ENCODE measurements at regions not wholly inside any gene's neighbourhood (a gene's known extent, or its start where the extent isn't known, plus 50 kb on each side); places are given as distances from the start of the nearest gene placed in this dataset.

- H3K4me2 ChIP-seq: no peak overlapping the region
- no peaks in the 10 kb centered on the region for H4K20me1 ChIP-seq (ENCODE audit: insufficient read depth)
- H3K9ac ChIP-seq: no peak overlapping the region
- H3K79me2 ChIP-seq (ENCODE audit: insufficient read depth, low read depth): no peaks in the 10 kb centered on the region
- H3K4me1 ChIP-seq (ENCODE audit: low read depth, poor library complexity, severe bottlenecking): no peaks in the 10 kb centered on the region
- H3K27ac ChIP-seq: no peak overlapping the region
- H2AFZ ChIP-seq (ENCODE audit: low read depth): no peak overlapping the region
- TF ChIP-seq, protein P1, sequence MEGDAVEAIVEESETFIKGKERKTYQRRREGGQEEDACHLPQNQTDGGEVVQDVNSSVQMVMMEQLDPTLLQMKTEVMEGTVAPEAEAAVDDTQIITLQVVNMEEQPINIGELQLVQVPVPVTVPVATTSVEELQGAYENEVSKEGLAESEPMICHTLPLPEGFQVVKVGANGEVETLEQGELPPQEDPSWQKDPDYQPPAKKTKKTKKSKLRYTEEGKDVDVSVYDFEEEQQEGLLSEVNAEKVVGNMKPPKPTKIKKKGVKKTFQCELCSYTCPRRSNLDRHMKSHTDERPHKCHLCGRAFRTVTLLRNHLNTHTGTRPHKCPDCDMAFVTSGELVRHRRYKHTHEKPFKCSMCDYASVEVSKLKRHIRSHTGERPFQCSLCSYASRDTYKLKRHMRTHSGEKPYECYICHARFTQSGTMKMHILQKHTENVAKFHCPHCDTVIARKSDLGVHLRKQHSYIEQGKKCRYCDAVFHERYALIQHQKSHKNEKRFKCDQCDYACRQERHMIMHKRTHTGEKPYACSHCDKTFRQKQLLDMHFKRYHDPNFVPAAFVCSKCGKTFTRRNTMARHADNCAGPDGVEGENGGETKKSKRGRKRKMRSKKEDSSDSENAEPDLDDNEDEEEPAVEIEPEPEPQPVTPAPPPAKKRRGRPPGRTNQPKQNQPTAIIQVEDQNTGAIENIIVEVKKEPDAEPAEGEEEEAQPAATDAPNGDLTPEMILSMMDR (conservative IDR thresholded peaks at IDR 0.05; ENCODE audit: low read depth, low read length): no peak
- H3K27me3 ChIP-seq (ENCODE audit: insufficient read depth, low read depth): no peaks in the 10 kb centered on the region
- H3K4me3 ChIP-seq (IDR thresholded peaks at IDR 0.05; ENCODE audit: insufficient read depth, low read depth, low read length): no peak overlapping the region
- no peaks in the 10 kb centered on the region for H3K36me3 ChIP-seq (ENCODE audit: insufficient read depth)
Measured at GRCh38 chr14:54147282-54147681, 190.7 kb upstream of the BMP4 start.

DNA sequence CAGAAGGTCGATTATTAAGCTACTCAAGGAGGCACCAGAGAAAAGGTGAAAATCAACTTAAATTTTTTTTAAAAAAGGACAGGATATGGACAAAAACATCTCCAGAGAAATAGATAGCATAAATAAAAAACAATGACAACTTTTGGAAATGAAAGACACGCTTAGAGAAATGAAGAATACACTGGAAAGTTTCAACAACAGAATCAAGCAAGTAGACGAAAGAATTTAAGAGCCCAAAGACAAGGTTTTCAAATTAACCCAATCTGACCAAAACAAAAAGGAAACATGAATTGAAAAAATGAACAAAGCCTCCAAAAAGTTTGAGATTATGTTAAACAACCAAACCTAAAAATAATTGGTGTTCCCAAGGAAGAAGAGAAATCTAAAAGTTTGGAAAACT, 191.1 kb upstream of the BMP4 start:
- TF ChIP-seq, protein P1 (conservative IDR thresholded peaks at IDR 0.05; ENCODE audit: low read depth, low read length): no peak
- H3K27me3 ChIP-seq (ENCODE audit: insufficient read depth, low read depth): no peaks in the 10 kb centered on the region
- no peaks in the 10 kb centered on the region for H3K4me1 ChIP-seq (ENCODE audit: low read depth, poor library complexity, severe bottlenecking)
- no peaks in the 10 kb centered on the region for H3K79me2 ChIP-seq (ENCODE audit: insufficient read depth, low read depth)
- H3K4me3 ChIP-seq (IDR thresholded peaks at IDR 0.05; ENCODE audit: insufficient read depth, low read depth, low read length): no peak overlapping the region
- H4K20me1 ChIP-seq (ENCODE audit: insufficient read depth): no peaks in the 10 kb centered on the region
- no peak overlapping the region for H2AFZ ChIP-seq (ENCODE audit: low read depth)
- H3K9ac ChIP-seq: no peak overlapping the region
- no peaks in the 10 kb centered on the region for H3K36me3 ChIP-seq (ENCODE audit: insufficient read depth)
- no peak overlapping the region for H3K4me2 ChIP-seq
- H3K27ac ChIP-seq: no peak overlapping the region

DNA sequence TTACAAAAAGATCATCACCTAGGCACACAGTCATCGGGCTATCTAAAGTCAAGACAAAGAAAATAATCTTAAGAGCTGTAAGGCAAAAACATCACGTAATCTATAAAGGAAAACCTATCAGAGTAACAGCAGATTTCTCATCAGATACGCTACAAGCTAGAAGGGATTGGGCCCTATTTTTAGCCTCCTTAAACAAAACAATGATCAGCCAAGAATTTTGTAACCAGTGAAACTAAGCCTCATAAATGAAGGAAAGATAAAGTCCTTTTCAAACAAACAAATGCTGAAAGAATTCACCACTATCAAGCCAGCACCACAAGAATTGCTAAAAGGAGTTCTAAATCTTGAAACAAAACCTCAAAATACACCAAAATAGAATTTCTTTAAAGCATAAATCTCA, 191.6 kb upstream of the BMP4 start:
- Histone ChIP-seq H3K36me3 (ENCODE audit: insufficient read depth) (no peaks in the 10 kb centered on the region), H3K27ac (no peak overlapping the region), H3K4me2 (no peak overlapping the region), H4K20me1 (ENCODE audit: insufficient read depth) (no peaks in the 10 kb centered on the region), H3K79me2 (ENCODE audit: insufficient read depth, low read depth) (no peaks in the 10 kb centered on the region), H3K4me1 (ENCODE audit: low read depth, poor library complexity, severe bottlenecking) (no peaks in the 10 kb centered on the region), H3K9ac (no peak overlapping the region), H3K27me3 (ENCODE audit: insufficient read depth, low read depth) (no peaks in the 10 kb centered on the region), H3K4me3 (IDR thresholded peaks at IDR 0.05; ENCODE audit: insufficient read depth, low read depth, low read length) (no peak overlapping the region), H2AFZ (ENCODE audit: low read depth) (no peak overlapping the region)
- TF ChIP-seq, protein P1 (conservative IDR thresholded peaks at IDR 0.05; ENCODE audit: low read depth, low read length): no peak

- H2AFZ ChIP-seq (ENCODE audit: low read depth): no peak overlapping the region
- H3K36me3 ChIP-seq (ENCODE audit: insufficient read depth): no peaks in the 10 kb centered on the region
- H3K79me2 ChIP-seq (ENCODE audit: insufficient read depth, low read depth): no peaks in the 10 kb centered on the region
- H3K4me2 ChIP-seq: no peak overlapping the region
- no peaks in the 10 kb centered on the region for H3K27me3 ChIP-seq (ENCODE audit: insufficient read depth, low read depth)
- H3K27ac ChIP-seq: no peak overlapping the region
- TF ChIP-seq, protein P1 (conservative IDR thresholded peaks at IDR 0.05; ENCODE audit: low read depth, low read length): no peak
- H3K4me1 ChIP-seq (ENCODE audit: low read depth, poor library complexity, severe bottlenecking): no peaks in the 10 kb centered on the region
- no peaks in the 10 kb centered on the region for H4K20me1 ChIP-seq (ENCODE audit: insufficient read depth)
- H3K9ac ChIP-seq: no peak overlapping the region
- no peak overlapping the region for H3K4me3 ChIP-seq (IDR thresholded peaks at IDR 0.05; ENCODE audit: insufficient read depth, low read depth, low read length)
Measured at GRCh38 chr14:54152351-54152750, 195.7 kb upstream of the BMP4 start.

Measured in KMS-11 (cell line).